ENCODE measurements at regions not wholly inside any gene's neighbourhood (a gene's known extent, or its start where the extent isn't known, plus 50 kb on each side); places are given as distances from the start of the nearest gene placed in this dataset.

- TF ChIP-seq CTCF (IDR thresholded peaks at IDR 0.05) (no peak), POLR2A (IDR thresholded peaks at IDR 0.05) (no peak), POLR2AphosphoS5 (IDR thresholded peaks at IDR 0.05; ENCODE audit: insufficient read depth in 1 of 2, low read depth in 1 of 2) (no peak)
Observed at GRCh38 chr1:59041646-59042277, 255.1 kb upstream of the FGGY start.
